ENCODE measurements at regions not wholly inside any gene's neighbourhood (a gene's known extent, or its start where the extent isn't known, plus 50 kb on each side); places are given as distances from the start of the nearest gene placed in this dataset.
A peak's percentile ranks its signal among the peaks of the same experiment; 100 is the strongest.

- TSS peak; percentile 44 for BruUV-seq (replicated peaks)
- POLR2A ChIA-PET = interaction anchor here (0.8 kb wide), 1 partner anchor 28 kb away, joined by 3 read pairs; no protein-coding TSS in a partner anchor
Measured at GRCh38 chr9:94167376-94167890, 83.2 kb downstream of the PTPDC1 start.

More at GRCh38 chr9:94167376-94167890, 83.2 kb downstream of the PTPDC1 start:
- Histone ChIP-seq H3K9ac (replicated peaks; ENCODE audit: extremely low read depth, insufficient read depth, low read length) (peak overlapping the region; percentile 99), H3K4me3 (replicated peaks in 1 of 3; ENCODE audit: insufficient read depth in 1 of 3, low read depth in 1 of 3, low read length in 3 of 3) (peak overlapping the region; percentile 83 to 100 (median 99)), H3K4me1 (ENCODE audit: control insufficient read depth, extremely low read depth, insufficient read depth, low read length) (peaks cover 29% of the 10 kb centered on the region), H3K9me1 (replicated peaks; ENCODE audit: control insufficient read depth, extremely low read depth, insufficient read depth, low read length) (no peaks in the 10 kb centered on the region), H3K4me2 (ENCODE audit: insufficient read depth, low read length) (peak overlapping the region; percentile 100), H3K79me2 (ENCODE audit: control insufficient read depth, insufficient read depth, low read length) (peaks cover 57% of the 10 kb centered on the region), H2AFZ (ENCODE audit: low read depth, low read length) (no peak overlapping the region), H3K27me3 (ENCODE audit: control insufficient read depth in 2 of 2, insufficient read depth in 2 of 2, low read length in 2 of 2) (no peaks in the 10 kb centered on the region), H3K27ac (ENCODE audit: insufficient read depth, low read depth, low read length) (peak overlapping the region; percentile 96), H3K9me3 (replicated peaks; ENCODE audit: control insufficient read depth, insufficient read depth, low read length) (no peaks in the 10 kb centered on the region), H4K20me1 (replicated peaks; ENCODE audit: control insufficient read depth, extremely low read depth, insufficient read depth, low read length) (peaks cover 26% of the 10 kb centered on the region), H3K36me3 (ENCODE audit: control insufficient read depth in 2 of 2, extremely low read depth in 1 of 2, insufficient read depth in 2 of 2, low read length in 2 of 2) (no peaks in the 10 kb centered on the region)
- intact Hi-C loops (cut with micrococcal nuclease) (loop anchor here (1.0 to 10.0 kb wide), 4 partner anchors 8 to 1073 kb away; partner anchors contain the start of gene CARD19), dilution Hi-C loops (cut with MboI; ENCODE audit: extremely low pct_ligation_motif_present, low sequenced_read_pairs) (no loop called here)
- DNase-seq (ENCODE audit: low read depth, low spot score) = no peak
- FAIRE-seq = no peak
- TF ChIP-seq POLR2AphosphoS5 (IDR thresholded peaks at IDR 0.05; ENCODE audit: insufficient read depth, low read depth, low read length) (no peak), EZH2 (IDR thresholded peaks at IDR 0.05; ENCODE audit: borderline replicate concordance, low read depth, low read length, severe bottlenecking) (no peak), FOS (IDR thresholded peaks at IDR 0.05; ENCODE audit: borderline replicate concordance, insufficient read depth, low read length) (no peak), MYC (IDR thresholded peaks at IDR 0.05; ENCODE audit: low read depth, low read length) (no peak), JUN (IDR thresholded peaks at IDR 0.05; ENCODE audit: borderline replicate concordance, insufficient read depth, insufficient read length, low read depth) (no peak), MAX (IDR thresholded peaks at IDR 0.05; ENCODE audit: insufficient read depth, insufficient read length) (no peak), GATA2 (IDR thresholded peaks at IDR 0.05; ENCODE audit: insufficient read depth, insufficient read length, low read depth, low read length) (no peak), POLR2A (IDR thresholded peaks at IDR 0.05; ENCODE audit: low read depth, low read length) (no peak), CTCF (IDR thresholded peaks at IDR 0.05; ENCODE audit: extremely low read depth in 1 of 2, insufficient read depth in 1 of 2, low read depth in 1 of 2, low read length in 2 of 2) (no peak)
- CTCF ChIA-PET = interaction anchor here (0.9 to 1.9 kb wide), 5 partner anchors 28 to 103 kb away, joined by 3 to 15 read pairs (median 11); no protein-coding TSS in a partner anchor
